MM.1S (cell line): ENCODE measurements at regions not wholly inside any gene's neighbourhood (a gene's known extent, or its start where the extent isn't known, plus 50 kb on each side); places are given as distances from the start of the nearest gene placed in this dataset.

ENCODE experiments used
- DNase-seq: peaks from one replicate; pipeline ENCODE4 v3.0.0-alpha.2; 2015
- H2AFZ ChIP-seq: fragments of 300-600 bp; sonication (generic); 2 replicates; pipeline ENCODE4 v1.6.0; 2016; ENCODE audit warnings: antibody characterized with exemption, low read length
- H3F3A ChIP-seq: fragments of 300-600 bp; sonication (generic); 2 replicates; pipeline ENCODE4 v1.6.1; 2016; ENCODE audit warnings: mild to moderate bottlenecking, antibody characterized with exemption, low read length, moderate library complexity, mixed read lengths; ENCODE audit not compliant: insufficient read depth
- H3K27ac ChIP-seq: fragments of 300-600 bp; sonication (generic); 2 replicates; pipeline ENCODE4 v1.5.1; 2016; ENCODE audit warnings: mild to moderate bottlenecking, low read length
- H3K27me3 ChIP-seq: fragments of 300-600 bp; sonication (generic); replicated peaks from 2 replicates; pipeline ENCODE4 v1.6.0; 2016; ENCODE audit warnings: low read length; ENCODE audit not compliant: insufficient read depth
- H3K36me3 ChIP-seq: fragments of 300-600 bp; sonication (generic); replicated peaks from 2 replicates; pipeline ENCODE4 v1.6.1; 2016; ENCODE audit warnings: mild to moderate bottlenecking, low read length, mixed read lengths; ENCODE audit not compliant: insufficient read depth
- H3K4me1 ChIP-seq: fragments of 300-600 bp; sonication (generic); 2 replicates; pipeline ENCODE4 v1.6.1; 2016; ENCODE audit warnings: low read length, mixed read lengths
- H3K4me2 ChIP-seq: fragments of 300-600 bp; sonication (generic); 2 replicates; pipeline ENCODE4 v1.6.0; 2016; ENCODE audit warnings: low read depth, low read length
- H3K4me3 ChIP-seq: fragments of 300-600 bp; sonication (generic); 2 replicates; pipeline ENCODE4 v1.5.1; 2016; ENCODE audit warnings: low read length, mixed read lengths
- H3K79me2 ChIP-seq: fragments of 300-600 bp; sonication (generic); 2 replicates; pipeline ENCODE4 v1.6.1; 2016; ENCODE audit warnings: mixed run types, low read length, mixed read lengths
- H3K9ac ChIP-seq: fragments of 300-600 bp; sonication (generic); 2 replicates; pipeline ENCODE4 v1.6.1; 2016; ENCODE audit warnings: low read length, mixed read lengths
- H3K9me2 ChIP-seq: fragments of 300-600 bp; sonication (generic); replicated peaks from 2 replicates; pipeline ENCODE4 v1.6.1; 2016; ENCODE audit warnings: mild to moderate bottlenecking, low read length, mixed read lengths; ENCODE audit not compliant: insufficient read depth
- H3K9me3 ChIP-seq: fragments of 300-600 bp; sonication (generic); replicated peaks from 2 replicates; pipeline ENCODE4 v1.6.1; 2016; ENCODE audit warnings: mild to moderate bottlenecking, low read length, mixed read lengths; ENCODE audit not compliant: insufficient read depth
- H4K20me1 ChIP-seq: fragments of 300-600 bp; sonication (generic); 2 replicates; pipeline ENCODE4 v1.6.1; 2016; ENCODE audit warnings: mild to moderate bottlenecking, low read length, moderate library complexity, mixed read lengths; ENCODE audit not compliant: insufficient read depth
- EZH2 ChIP-seq: fragments of 300-600 bp; sonication (generic); optimal IDR thresholded peaks from 2 replicates; pipeline ENCODE3; 2017; ENCODE audit warnings: low read depth, mild to moderate bottlenecking, antibody characterized with exemption, low read length, mixed read lengths
- EZH2phosphoT487 ChIP-seq: fragments of 300-600 bp; sonication (generic); IDR thresholded peaks from 2 replicates; pipeline ENCODE4 v1.6.1; 2018; ENCODE audit warnings: antibody characterized with exemption, low read length
- TF ChIP-seq, protein P1 (sequence below): fragments of 300-600 bp; sonication (generic); IDR thresholded peaks from 2 replicates; pipeline ENCODE4 v1.5.1; 2016; ENCODE audit warnings: antibody characterized with exemption, low read length, mixed read lengths

DNA sequence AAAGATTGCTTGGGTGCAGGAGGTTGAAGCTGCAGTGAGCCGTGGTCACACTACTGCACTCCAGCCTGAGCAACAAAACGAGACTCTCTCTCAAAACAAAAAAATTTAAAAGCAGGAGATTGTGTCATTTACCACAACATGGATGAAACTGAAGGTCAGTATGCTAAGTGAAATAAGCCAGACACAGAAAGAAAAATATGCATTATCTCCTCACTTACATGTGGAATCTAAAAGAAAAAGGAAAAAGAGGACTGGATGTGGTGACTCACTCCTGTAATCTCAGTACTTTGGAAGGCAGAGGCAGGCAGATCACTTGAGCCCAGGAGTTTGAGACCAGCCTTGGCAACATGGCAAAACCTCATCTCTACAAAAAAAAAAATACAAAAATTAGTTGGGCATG lies 146.8 kb upstream of the DAPK1 start:
- Histone ChIP-seq H3K27me3 (no peaks in the 10 kb centered on the region), H3K9me3 (no peaks in the 10 kb centered on the region), H2AFZ (no peak overlapping the region), H3K4me1 (no peaks in the 10 kb centered on the region), H3K9ac (no peak overlapping the region), H3K4me2 (no peak overlapping the region), H3K4me3 (no peak overlapping the region), H3K79me2 (no peaks in the 10 kb centered on the region), H3K9me2 (no peaks in the 10 kb centered on the region), H4K20me1 (no peaks in the 10 kb centered on the region), H3F3A (no peaks in the 10 kb centered on the region), H3K36me3 (no peaks in the 10 kb centered on the region), H3K27ac (no peak overlapping the region)
- no peak for DNase-seq
- TF ChIP-seq, protein P1, sequence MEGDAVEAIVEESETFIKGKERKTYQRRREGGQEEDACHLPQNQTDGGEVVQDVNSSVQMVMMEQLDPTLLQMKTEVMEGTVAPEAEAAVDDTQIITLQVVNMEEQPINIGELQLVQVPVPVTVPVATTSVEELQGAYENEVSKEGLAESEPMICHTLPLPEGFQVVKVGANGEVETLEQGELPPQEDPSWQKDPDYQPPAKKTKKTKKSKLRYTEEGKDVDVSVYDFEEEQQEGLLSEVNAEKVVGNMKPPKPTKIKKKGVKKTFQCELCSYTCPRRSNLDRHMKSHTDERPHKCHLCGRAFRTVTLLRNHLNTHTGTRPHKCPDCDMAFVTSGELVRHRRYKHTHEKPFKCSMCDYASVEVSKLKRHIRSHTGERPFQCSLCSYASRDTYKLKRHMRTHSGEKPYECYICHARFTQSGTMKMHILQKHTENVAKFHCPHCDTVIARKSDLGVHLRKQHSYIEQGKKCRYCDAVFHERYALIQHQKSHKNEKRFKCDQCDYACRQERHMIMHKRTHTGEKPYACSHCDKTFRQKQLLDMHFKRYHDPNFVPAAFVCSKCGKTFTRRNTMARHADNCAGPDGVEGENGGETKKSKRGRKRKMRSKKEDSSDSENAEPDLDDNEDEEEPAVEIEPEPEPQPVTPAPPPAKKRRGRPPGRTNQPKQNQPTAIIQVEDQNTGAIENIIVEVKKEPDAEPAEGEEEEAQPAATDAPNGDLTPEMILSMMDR, result no peak
- no peak for TF ChIP-seq EZH2phosphoT487
- no peak for TF ChIP-seq EZH2

- Histone ChIP-seq H3K9me3 (no peaks in the 10 kb centered on the region), H3K4me1 (no peaks in the 10 kb centered on the region), H3K79me2 (no peaks in the 10 kb centered on the region), H4K20me1 (no peaks in the 10 kb centered on the region), H3K27ac (no peak overlapping the region), H3K4me2 (no peak overlapping the region), H3K4me3 (no peak overlapping the region), H3K36me3 (no peaks in the 10 kb centered on the region), H3F3A (no peaks in the 10 kb centered on the region), H3K27me3 (no peaks in the 10 kb centered on the region), H2AFZ (no peak overlapping the region), H3K9me2 (no peaks in the 10 kb centered on the region), H3K9ac (no peak overlapping the region)
- no peak for DNase-seq
- TF ChIP-seq, protein P1, result no peak
- TF ChIP-seq EZH2, result no peak
- TF ChIP-seq EZH2phosphoT487, result no peak
Measured at GRCh38 chr9:87353301-87353700, 144.4 kb upstream of the DAPK1 start.

DNA sequence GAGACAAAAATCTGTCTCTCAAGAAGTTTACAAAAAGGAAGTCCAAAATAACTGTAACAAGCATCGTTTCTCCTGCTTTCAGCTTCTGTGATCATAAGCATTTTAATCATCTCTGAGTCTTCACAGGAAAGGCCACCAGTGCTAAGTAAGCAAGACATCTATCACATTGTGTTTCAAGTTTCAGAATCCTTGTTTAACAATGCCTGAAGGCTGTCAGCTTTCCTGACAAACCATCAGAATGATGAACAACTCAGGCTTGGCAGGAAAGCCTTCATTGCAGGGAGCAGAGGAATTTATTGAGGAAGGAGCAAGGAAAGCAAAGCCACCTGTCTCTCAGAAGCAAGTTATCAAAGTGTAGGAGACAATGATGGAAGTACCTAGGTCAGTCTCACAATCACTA lies 143.5 kb upstream of the DAPK1 start:
- Histone ChIP-seq H3K79me2 (no peaks in the 10 kb centered on the region), H3K4me2 (no peak overlapping the region), H3K9me3 (no peaks in the 10 kb centered on the region), H3K4me1 (no peaks in the 10 kb centered on the region), H4K20me1 (no peaks in the 10 kb centered on the region), H3K9me2 (no peaks in the 10 kb centered on the region), H3F3A (no peaks in the 10 kb centered on the region), H3K4me3 (no peak overlapping the region), H3K27ac (no peak overlapping the region), H3K27me3 (no peaks in the 10 kb centered on the region), H3K9ac (no peak overlapping the region), H2AFZ (no peak overlapping the region), H3K36me3 (no peaks in the 10 kb centered on the region)
- DNase-seq, result no peak
- TF ChIP-seq, protein P1, result no peak
- TF ChIP-seq EZH2phosphoT487 (no peak), EZH2 (no peak)
